HG02798 (cell line): ENCODE measurements at regions not wholly inside any gene's neighbourhood (a gene's known extent, or its start where the extent isn't known, plus 50 kb on each side); places are given as distances from the start of the nearest gene placed in this dataset.
"Not testable (repeated sequence)": the region's sequence is repeated elsewhere in the genome, so short reads cannot be mapped to it uniquely, and the experiment has no call there.

Experiments used
- ATAC-seq: cut with Tn5 transposase; IDR thresholded peaks from one replicate; pipeline ENCODE4 v1.9.1; 2021; ENCODE audit warnings: mild to moderate bottlenecking; ENCODE audit not compliant: unreplicated experiment, poor library complexity

DNA sequence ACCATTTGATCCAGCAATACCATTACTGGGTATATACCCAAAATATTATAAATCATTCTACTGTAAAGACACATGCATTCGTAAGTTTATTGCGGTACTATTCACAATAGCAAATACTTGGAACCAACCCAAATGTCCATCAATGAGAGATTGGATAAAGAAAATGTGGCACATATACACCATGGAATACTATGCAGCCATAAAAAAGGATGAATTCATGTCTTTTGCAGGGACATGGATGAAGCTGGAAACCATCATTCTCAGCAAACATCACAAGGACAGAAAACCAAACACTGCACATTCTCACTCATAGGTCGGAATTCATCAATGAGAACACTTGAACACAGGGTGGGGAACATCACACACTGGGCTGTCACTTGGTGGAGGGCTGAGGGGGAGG lies 221.1 kb upstream of the TBX18 start:
- ATAC-seq = not testable (repeated sequence)

- ATAC-seq = no peak
Measured at GRCh38 chr6:84979541-84979940, 215.1 kb upstream of the TBX18 start.

- ATAC-seq = no peak
Measured at GRCh38 chr6:84977363-84977705, 212.9 kb upstream of the TBX18 start.

GRCh38 chr6:84976526-84977362 lies 212.3 kb upstream of the TBX18 start:
- ATAC-seq = no peak

DNA sequence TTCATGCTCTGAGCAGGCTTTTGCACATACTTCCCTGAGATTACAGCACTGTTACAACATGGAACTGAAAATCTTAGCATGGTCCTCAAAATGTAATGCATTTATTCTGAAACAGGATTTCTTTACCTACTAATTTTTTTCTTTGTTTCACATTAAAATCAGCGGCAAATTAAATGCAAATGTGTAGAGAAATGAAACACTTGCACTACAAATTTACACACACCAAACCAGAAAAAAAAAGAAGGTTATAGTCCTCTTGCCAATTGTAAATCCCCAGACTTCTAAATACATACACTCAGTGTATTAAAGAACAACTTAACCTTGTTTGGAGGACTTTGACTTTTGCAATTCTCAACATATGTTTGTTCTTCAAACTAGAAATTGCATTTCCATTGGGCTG lies 210.9 kb upstream of the TBX18 start:
- ATAC-seq = no peak

DNA sequence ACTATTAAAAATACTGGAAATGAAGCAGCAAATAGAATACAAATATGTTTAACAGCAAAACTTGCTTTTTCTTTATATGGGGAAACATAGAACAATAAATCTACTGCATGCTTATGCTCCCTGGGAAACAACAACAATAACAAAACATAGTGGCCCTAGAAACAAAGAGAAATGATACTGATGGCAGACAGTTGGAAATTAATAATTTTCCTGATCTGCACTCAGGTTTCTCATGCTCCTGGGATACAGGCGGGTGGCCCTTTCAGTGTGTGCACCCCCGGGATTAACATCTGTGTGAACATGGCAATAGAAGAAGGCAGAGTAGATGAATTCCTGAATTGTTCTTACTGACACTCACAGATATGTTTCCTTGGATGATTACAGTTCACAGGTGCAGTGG lies 209.2 kb upstream of the TBX18 start:
- ATAC-seq = no peak

DNA sequence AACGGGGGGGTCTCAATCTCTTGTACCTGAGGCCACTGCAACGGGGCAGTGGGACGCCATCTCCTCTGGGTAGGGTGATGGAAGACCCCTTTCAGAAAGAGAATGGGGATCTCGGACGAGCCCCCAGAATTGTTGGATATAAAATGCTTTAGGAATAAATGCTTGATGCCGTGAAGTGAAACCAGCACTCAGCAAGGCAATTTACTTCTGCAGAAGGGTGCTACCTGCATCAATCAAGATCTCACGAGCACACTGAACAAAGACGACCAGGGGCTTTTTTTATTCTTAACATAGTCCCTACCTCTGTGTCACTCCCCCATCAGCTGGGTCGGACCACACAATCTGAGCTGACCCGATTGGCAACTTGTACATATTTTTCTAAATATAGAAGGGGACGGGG lies 203.6 kb upstream of the TBX18 start:
- no peak for ATAC-seq

- no peak for ATAC-seq
Measured at GRCh38 chr6:84967389-84967788, 203.0 kb upstream of the TBX18 start.

DNA sequence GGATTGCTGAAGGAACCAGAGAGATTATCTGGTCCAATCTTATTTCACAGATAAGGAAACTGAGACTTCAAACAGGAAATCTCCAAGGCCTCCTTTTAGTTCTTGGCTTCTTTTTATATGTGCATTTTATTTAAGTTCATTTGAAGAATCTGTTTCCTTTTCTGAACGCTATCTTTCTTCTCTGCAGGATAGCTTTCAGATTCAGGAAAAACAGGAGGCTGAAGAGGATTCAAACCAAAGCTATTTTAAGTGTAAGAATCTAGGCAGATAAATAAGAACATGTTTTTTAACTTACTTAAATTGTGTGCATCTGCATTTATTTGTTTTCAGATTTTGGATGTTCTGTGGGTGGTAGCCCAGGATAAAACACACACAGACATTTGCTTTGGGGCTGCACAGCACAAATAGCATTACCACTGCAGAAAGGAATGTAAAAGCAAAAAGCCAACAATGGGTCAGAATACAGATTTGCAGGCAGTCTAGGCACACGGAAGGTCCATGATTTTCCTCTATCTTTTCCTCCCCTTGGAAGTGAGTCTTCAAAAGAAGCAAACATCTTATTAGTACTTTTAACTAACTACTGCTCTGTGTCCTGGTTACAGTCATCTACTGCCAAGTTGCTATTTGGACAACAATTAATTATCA lies 188.8 kb upstream of the TBX18 start:
- ATAC-seq = no peak

DNA sequence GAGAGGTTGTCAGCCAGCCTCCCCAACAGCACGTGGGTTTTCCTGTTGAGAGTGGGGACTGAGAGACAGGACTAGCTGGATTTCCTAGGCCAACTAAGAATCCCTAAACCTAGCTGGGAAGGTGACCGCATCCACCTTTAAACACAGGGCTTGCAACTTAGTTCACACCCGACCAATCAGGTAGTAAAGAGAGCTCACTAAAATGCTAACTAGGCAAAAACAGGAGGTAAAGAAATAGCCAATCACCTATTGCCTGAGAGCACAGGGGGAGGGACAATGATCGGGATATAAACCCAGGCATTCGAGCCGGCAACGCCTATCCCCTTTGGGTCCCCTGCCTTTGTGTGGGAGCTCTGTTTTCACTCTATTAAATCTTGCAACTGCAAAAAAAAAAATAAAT lies 180.5 kb upstream of the TBX18 start:
- ATAC-seq = not testable (repeated sequence)

GRCh38 chr6:84943905-84944304 lies 179.5 kb upstream of the TBX18 start:
- no peak for ATAC-seq

DNA sequence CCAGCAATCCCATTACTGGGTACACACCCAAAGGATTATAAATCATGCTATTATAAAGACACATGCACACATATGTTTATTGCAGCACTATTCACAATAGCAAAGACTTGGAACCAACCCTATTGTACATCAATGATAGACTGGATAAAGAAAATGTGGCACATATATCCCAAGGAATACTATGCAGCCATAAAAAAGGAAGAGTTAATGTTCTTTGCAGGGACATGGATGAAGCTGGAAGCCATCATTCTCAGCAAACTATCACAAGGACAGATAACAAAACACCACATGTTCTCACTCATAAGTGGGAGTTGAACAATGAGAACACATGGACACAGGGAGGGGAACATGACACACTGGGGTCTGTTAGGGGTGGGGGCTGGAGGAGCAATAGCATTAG lies 177.2 kb upstream of the TBX18 start:
- ATAC-seq = not testable (repeated sequence)

DNA sequence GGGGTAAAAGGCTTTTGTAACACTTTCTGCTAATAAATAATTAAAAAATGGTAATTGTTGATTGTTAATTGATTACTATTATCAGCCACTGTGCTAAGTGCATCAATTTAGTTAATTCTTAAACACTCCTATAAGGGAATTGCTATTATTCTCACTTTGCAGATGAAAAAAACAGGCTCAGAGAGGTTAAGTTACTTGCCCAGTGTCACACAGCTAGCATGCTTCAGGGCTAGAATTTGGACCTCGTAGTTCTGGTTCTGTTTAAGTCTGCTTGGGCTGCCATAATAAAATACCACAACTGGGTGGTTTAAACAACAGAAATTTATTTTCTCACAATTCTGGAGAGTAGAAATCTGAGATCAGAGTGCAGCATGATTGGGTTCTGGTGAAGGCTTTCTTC lies 164.8 kb upstream of the TBX18 start:
- ATAC-seq = no peak

DNA sequence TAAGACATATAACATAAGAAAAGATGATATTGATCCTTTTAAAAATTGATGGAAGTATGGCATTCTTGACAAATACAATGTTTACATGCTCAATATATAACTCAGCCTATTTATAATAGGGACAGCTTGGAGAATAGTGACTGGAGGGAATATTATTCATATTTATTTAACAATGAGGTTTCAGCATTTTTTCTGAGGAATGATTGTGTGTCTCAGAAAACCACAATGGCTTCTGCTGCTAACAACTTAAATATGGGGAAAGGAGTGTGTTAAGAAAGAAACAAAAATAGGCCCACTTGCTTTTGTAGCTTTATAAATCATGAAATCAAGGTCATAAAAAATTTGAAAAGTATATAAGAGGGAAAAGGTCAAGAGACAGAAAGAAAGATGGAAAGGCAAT lies 163.2 kb upstream of the TBX18 start:
- no peak for ATAC-seq

- no peak for ATAC-seq
Measured at GRCh38 chr6:84926189-84927155, 162.1 kb upstream of the TBX18 start.

GRCh38 chr6:84921891-84922290 lies 157.5 kb upstream of the TBX18 start:
- ATAC-seq = no peak

- no peak for ATAC-seq
Measured at GRCh38 chr6:84920021-84920420, 155.6 kb upstream of the TBX18 start.

GRCh38 chr6:84916704-84917103 lies 152.3 kb upstream of the TBX18 start:
- no peak for ATAC-seq

DNA sequence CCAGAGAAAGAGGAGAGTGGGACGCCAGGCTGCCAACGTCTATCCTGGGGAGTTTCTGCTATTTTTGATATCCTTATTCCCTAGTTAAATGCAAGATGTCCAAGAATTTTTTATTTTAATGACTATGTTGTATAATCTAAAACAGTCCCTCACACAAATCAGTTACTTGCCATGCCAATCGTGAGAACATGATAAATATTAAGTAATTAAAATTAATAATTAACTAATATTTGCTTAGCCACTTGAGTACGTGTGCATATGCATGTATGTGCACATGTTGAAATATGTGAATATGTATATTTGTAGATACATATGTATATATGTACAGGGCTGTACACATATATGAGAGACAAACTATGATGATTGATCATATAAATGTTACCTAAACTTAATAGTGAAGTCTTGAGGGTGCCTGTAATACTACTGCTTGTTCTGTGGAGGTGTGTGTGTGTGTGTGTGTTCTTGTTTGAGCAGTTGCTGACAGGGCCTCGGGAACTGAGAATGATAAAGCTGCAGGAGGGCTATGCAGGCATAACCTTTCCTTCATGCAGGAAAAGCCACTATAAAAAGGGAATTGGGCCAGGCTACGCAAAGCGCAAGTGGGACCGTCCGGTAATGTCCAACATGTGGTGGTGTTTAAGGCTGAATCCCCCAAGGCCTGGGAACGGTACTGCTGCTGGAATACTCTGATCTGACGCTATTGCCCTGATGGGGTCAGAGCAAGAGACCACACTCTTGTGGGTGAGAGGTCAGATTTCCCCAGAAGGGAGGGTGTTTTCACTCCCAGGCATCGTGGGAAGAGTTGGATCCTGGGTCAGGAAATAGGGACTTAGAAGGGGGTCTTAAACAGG lies 148.3 kb upstream of the TBX18 start:
- no peak for ATAC-seq
